ENCODE measurements at regions not wholly inside any gene's neighbourhood (a gene's known extent, or its start where the extent isn't known, plus 50 kb on each side); places are given as distances from the start of the nearest gene placed in this dataset.
"Not testable (repeated sequence)": the region's sequence is repeated elsewhere in the genome, so short reads cannot be mapped to it uniquely, and the experiment has no call there.

DNA sequence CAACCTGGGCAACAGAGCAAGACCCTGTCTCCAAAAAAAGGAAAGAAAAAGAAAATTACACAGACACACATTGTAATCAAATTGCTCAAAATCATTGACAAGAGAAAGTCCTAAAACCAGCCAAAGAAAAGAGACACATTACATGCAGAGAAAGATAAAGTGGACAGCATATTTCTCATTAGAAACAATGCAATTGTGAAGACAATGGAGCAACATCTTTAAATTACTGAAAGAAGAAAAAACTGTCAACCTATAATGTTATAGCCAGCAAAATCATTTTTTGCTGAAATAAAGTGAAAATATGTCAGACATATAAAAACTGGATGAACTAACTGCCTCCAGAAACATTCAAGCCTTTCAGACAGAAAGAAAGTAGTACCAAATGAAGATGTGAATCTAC, 120.6 kb downstream of the TMEM167A start:
- DNase-seq (ENCODE audit: low read depth in 2 of 2) = no peak

GRCh38 chr5:82952326-82952725, 124.9 kb downstream of the TMEM167A start:
- DNase-seq (ENCODE audit: low read depth in 2 of 2) = no peak

DNA sequence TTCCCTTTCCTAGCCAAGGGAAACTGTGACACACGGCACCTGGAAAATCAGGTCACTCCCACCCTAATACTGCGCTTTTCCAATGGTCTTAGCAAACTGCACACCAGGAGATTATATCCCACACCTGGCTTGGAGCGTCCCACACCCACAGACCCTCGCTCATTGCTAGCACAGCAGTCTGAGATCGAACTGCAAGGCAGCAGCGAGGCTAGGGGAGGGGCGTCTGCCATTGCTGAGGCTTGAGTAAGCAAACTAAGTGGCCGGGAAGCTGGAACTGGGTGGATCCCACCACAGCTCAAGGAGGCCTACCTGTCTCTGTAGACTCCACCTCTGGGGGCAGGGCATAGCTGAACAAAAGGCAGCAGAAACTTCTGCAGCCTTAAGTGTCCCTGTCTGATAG, 132.9 kb downstream of the TMEM167A start:
- DNase-seq (ENCODE audit: low read depth in 2 of 2) = not testable (repeated sequence)

DNA sequence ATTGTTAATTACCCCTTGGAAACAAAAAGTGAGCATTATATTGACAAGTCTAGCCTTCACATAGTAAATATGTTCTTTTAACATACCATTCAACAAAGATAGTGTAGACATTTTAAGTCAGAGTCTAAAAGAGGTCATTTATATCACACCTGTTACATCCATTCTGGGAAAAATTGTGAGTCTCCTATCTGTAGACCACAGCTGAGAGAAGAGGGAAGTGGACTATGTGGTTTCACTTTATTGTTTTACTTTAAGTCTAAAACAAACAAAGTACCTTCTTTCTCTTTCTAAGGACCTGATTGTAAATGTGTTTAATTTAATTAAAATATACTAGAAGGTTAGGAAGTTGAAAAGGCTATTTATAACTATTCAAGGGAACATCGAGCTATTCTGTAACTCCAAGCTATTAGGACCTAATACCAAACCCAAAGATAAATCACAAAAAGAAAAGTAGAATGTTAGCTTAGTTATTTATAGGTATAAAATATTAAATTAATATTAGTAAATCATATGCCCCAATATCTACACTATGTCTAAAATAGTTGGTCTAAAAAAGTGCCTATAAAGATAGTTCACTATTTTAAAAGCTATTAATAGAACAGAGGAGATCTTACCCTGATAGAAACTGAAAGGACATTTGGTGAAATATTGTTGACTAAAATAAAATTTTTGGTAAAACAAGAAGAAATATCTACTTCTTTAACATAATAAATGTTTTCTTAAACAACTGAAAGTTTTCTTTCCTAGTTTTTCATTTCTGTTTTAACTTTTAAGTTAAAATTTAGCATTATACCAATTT, 134.9 kb downstream of the TMEM167A start:
- no peak for DNase-seq (ENCODE audit: low read depth in 2 of 2)

GRCh38 chr5:82938901-82939725, 138.1 kb downstream of the TMEM167A start:
- DNase-seq (ENCODE audit: low read depth in 2 of 2) = no peak

- not testable (repeated sequence) for DNase-seq (ENCODE audit: low read depth in 2 of 2)
These were observed 144.5 kb downstream of the TMEM167A start for GRCh38 chr5:82932473-82933220.

GRCh38 chr5:82931110-82931509, 146.1 kb downstream of the TMEM167A start:
- no peak for DNase-seq (ENCODE audit: low read depth in 2 of 2)

GRCh38 chr5:82925061-82925411, 152.2 kb downstream of the TMEM167A start:
- DNase-seq (ENCODE audit: low read depth in 2 of 2) = no peak

- DNase-seq (ENCODE audit: low read depth in 2 of 2) = no peak
These were observed 152.8 kb downstream of the TMEM167A start for GRCh38 chr5:82924226-82925060.

DNA sequence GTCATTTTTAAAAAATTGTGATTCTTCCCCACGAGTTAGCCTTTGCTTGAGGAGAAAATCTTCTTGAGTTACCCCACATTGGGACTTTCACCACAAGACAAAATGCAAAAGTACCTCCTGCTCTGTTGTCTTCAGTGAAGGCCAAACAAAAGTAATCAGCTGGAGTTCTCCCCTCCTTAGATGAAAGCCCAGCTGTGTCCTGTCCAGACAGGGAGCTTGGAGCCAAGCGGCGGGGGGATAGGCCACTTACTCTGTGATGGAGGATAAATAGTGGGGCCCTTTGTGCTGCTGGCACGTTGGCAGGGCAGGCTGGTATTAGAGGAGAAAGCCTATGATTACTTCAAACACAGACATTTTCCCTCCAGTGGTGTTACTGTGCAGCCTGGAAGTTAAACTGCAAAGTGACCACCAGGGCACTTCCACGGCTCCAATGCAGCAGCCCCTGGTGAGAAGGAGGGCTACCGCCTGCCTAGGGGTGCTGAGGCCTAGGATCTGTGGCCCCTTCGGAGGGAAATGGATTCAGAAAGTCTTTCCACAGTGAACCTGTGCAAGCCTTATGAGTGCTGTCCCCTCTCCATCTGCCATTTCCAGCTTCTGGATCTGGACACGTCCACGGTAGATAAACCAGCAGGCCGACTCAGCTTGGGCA, 155.0 kb downstream of the TMEM167A start:
- DNase-seq (ENCODE audit: low read depth in 2 of 2) = no peak

DNA sequence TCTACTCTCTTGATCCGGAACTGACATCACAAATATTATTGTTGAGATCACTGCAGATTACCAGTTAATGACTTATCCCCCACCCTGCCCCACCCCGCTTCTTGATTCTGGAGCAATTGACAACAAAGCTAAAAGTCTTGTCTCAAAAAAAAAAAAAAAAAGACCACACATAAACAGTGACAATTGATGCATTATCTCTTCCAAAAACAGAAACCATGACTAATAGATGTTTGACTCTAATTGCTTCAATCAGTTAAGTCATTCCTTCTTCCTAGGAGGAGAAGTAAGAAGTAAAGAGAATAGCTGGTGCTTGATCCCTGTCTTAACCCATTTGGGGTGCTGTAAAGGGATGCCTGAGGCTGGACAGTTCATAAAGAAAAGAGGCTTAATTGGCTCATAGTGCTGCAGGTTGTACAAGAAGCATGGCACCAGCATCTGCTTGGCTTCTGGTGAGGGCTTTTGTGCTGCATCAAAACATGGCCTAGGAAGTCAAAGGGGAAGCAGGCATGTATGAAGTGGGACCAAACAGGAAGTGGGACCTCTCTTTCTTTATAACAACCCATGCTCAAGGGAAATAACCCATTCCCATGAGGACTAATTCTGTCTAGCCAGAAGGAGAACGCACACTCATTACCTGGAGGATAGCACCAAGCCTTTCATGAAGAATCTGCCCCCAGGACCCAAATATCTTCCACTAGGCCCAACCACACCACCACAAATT, 158.7 kb downstream of the TMEM167A start:
- DNase-seq (ENCODE audit: low read depth in 2 of 2) = no peak

GRCh38 chr5:82917584-82917983, 159.6 kb downstream of the TMEM167A start:
- DNase-seq (ENCODE audit: low read depth in 2 of 2) = no peak

DNA sequence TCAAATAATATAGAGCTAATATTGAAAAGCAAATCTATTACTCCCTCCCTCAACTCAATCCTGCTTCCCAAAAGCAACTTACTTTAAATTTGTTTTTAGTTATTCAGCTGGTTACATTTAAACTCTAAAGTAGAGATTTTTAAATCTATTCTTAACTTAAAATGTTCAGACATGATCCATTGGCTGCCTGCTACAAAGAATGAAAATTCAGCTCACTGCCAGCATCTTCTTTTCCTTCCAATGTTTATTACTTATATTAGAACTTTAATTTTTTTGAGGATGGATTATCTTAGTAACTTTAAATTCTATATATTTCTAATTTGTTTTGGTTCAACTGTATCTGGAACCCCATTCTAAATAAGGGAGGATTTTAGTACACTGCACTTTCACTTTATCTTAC, 163.2 kb downstream of the TMEM167A start:
- DNase-seq (ENCODE audit: low read depth in 2 of 2) = no peak

DNA sequence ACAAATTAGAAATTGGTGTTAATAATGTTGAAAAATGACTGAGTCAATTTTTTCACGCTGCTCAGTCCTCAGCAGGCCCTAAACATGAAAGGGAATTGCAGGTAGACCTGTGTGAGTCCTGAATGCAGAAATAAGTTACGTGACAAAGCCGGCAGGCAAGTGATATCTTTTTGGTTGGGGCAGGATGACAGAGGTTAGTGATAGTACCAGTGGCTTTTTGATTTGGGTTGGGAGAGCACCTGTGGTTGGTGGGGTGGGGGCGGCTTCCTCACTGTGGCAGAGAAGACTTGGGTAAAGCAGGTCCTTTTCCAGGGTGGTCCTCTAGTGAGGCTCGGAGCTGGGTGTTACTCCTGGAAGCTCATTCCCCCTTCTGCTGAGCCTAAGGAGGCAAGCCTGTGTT, 164.7 kb downstream of the TMEM167A start:
- DNase-seq (ENCODE audit: low read depth in 2 of 2) = no peak

- DNase-seq (ENCODE audit: low read depth in 2 of 2) = no peak
These were observed 165.3 kb downstream of the TMEM167A start for GRCh38 chr5:82911910-82912309.

- no peak for DNase-seq (ENCODE audit: low read depth in 2 of 2)
These were observed 166.3 kb downstream of the TMEM167A start for GRCh38 chr5:82910905-82911304.

- no peak for DNase-seq (ENCODE audit: low read depth in 2 of 2)
These were observed 166.7 kb downstream of the TMEM167A start for GRCh38 chr5:82910491-82910890.

DNA sequence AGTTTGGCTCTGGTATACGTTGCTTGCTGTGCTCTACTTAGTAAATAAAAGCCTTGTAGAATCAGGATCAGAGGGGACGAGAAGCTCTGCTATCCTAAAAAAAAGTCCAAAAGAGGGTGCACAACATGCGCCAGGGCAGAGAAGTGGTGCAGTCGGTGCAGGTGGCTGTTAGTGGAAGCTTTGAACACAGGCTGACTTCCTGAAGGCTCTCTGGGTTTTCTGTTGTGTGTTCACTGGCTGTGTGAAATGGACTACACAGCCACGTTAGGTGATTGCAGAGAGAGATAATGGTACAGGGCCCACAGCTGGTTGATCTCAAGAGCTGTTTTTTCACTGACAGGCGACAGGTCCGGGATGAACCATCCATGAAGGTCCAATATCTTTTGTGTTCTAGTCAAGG, 167.4 kb downstream of the TMEM167A start:
- no peak for DNase-seq (ENCODE audit: low read depth in 2 of 2)

DNA sequence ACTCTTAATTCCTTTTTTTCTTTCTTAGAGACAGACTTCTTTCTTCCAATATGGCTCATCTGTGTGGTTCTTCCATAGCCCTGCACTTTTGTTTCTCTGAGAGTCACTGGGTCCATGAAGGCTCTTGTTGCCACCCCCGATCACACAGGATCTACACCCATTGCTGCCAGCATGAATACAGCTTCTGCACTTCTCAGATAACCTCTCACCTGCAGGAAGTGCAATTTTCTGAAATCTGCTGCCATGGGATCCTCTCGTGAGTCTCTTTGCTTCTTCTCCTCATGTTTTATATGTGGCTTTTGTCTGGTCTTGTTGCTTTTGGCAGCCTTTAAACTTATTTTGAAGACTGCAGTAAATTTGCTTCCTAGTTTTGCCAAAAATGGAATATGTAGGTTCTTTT, 171.2 kb downstream of the TMEM167A start:
- no peak for DNase-seq (ENCODE audit: low read depth in 2 of 2)

GRCh38 chr5:82901281-82901888, 175.8 kb downstream of the TMEM167A start:
- no peak for DNase-seq (ENCODE audit: low read depth in 2 of 2)
